Prostate gland (tissue), 2 donors: ENCODE measurements at regions not wholly inside any gene's neighbourhood (a gene's known extent, or its start where the extent isn't known, plus 50 kb on each side); places are given as distances from the start of the nearest gene placed in this dataset.

ENCODE experiments used
- POLR2A ChIP-seq: fragments of 450-650 bp; IDR thresholded peaks from one replicate; pipeline ENCODE4 v1.6.1; 2016; ENCODE audit warnings: antibody characterized with exemption, mild to moderate bottlenecking
- TF ChIP-seq, protein P1 (sequence below), 4 experiments: fragments of 200-600 bp in 2 of 4; fragments of 450-650 bp in 2 of 4; sonication (generic) in 2 of 4; IDR thresholded peaks; 1 replicate in 3 of 4; 2 replicates in 1 of 4; pipeline ENCODE4 v1.5.1; 2016 to 2019; ENCODE audit warnings: antibody characterized with exemption in 4 of 4, mild to moderate bottlenecking in 2 of 4, moderate library complexity in 2 of 4

DNA sequence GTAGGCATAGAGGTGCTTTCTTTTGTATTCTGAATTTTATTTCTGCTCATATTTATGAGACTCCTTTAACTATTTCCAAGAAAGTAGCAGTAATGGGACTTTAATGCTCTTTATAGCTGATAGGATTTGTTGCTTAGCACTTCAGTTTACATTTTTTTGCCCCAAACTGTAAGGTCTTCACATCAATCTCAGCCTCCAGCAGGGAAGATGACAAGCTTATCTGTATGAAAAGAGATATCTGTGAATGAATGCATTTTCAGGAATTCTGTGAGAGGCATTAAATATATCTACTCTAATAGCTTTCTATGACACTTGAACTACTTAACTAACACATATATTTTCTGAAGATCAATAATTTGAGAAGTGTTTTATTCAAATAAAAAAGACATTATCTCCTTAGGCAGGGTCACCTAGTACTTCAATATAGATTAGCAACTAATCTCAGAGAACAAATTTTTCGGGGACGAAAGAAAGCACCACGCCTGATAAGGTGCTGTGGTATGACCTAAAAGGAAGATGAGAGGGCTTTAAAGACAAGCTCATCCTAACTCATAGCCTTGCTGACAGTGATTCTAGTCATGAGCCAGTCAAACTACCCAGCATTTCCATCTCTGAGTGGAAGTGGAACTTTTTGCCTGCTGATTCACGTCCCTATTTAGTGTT lies 766.1 kb upstream of the CNTNAP5 start:
- TF ChIP-seq, protein P1, sequence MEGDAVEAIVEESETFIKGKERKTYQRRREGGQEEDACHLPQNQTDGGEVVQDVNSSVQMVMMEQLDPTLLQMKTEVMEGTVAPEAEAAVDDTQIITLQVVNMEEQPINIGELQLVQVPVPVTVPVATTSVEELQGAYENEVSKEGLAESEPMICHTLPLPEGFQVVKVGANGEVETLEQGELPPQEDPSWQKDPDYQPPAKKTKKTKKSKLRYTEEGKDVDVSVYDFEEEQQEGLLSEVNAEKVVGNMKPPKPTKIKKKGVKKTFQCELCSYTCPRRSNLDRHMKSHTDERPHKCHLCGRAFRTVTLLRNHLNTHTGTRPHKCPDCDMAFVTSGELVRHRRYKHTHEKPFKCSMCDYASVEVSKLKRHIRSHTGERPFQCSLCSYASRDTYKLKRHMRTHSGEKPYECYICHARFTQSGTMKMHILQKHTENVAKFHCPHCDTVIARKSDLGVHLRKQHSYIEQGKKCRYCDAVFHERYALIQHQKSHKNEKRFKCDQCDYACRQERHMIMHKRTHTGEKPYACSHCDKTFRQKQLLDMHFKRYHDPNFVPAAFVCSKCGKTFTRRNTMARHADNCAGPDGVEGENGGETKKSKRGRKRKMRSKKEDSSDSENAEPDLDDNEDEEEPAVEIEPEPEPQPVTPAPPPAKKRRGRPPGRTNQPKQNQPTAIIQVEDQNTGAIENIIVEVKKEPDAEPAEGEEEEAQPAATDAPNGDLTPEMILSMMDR (IDR thresholded peaks at IDR 0.05) = no peak
- no peak for TF ChIP-seq POLR2A
